Testis (tissue), 2 donors: ENCODE measurements at regions not wholly inside any gene's neighbourhood (a gene's known extent, or its start where the extent isn't known, plus 50 kb on each side); places are given as distances from the start of the nearest gene placed in this dataset.

Source experiments
- DNase-seq: peaks from one replicate; pipeline ENCODE4 v3.0.0-alpha.2; 2019
- H3K27ac ChIP-seq, 2 donors: fragments of 200-600 bp; sonication (generic); one replicate each; pipeline ENCODE4 v1.5.1; 2019
- H3K27me3 ChIP-seq: fragments of 200-600 bp; sonication (generic); one replicate; pipeline ENCODE4 v1.5.1; 2019
- H3K36me3 ChIP-seq: fragments of 200-600 bp; sonication (generic); one replicate; pipeline ENCODE4 v1.5.1; 2017; ENCODE audit warnings: low read depth; ENCODE audit errors: missing control alignments
- H3K4me1 ChIP-seq: fragments of 200-600 bp; sonication (generic); one replicate; pipeline ENCODE4 v1.5.1; 2019
- H3K4me3 ChIP-seq, 2 donors: fragments of 200-600 bp; sonication (generic); one replicate each; pipeline ENCODE4 v1.5.1; 2017 to 2019
- H3K9me3 ChIP-seq: fragments of 200-600 bp; sonication (generic); one replicate; pipeline ENCODE4 v1.5.1; 2017
- POLR2A ChIP-seq: fragments of 450-650 bp; IDR thresholded peaks from one replicate; pipeline ENCODE4 v1.6.1; 2017; ENCODE audit warnings: antibody characterized with exemption, mild to moderate bottlenecking, moderate library complexity
- WGBS, 2 donors: methylation state at CpG; one replicate each; pipeline ENCODE4 v1.1.5; 2018; 5-methylcytosine and 5-hydroxymethylcytosine counted together
- intact Hi-C: fragments of 100-400 bp; cut with DNase I; formaldehyde crosslinking; loops from one replicate; pipeline ENCODE4 v1.15.1; 2023; ENCODE audit warnings: low total_unique reads
- TF ChIP-seq, protein P1 (sequence below), 3 experiments: fragments of 450-650 bp in 2 of 3; fragments of 200-600 bp in 1 of 3; sonication (generic) in 1 of 3; IDR thresholded peaks; one replicate each; pipeline ENCODE4 v1.5.1; 2016 to 2019; ENCODE audit warnings: antibody characterized with exemption in 3 of 3, mild to moderate bottlenecking in 2 of 3, moderate library complexity in 1 of 3

- Histone ChIP-seq H3K27ac (no peak overlapping the region), H3K4me3 (no peak overlapping the region), H3K9me3 (no peaks in the 10 kb centered on the region), H3K36me3 (no peaks in the 10 kb centered on the region), H3K4me1 (no peaks in the 10 kb centered on the region), H3K27me3 (no peaks in the 10 kb centered on the region)
- intact Hi-C loops, result no loop called here
- DNase-seq, result no peak
- 53 to 62% methylated on average over 12 of the region's 12 CpGs for WGBS, 2 donors
- TF ChIP-seq, protein P1, sequence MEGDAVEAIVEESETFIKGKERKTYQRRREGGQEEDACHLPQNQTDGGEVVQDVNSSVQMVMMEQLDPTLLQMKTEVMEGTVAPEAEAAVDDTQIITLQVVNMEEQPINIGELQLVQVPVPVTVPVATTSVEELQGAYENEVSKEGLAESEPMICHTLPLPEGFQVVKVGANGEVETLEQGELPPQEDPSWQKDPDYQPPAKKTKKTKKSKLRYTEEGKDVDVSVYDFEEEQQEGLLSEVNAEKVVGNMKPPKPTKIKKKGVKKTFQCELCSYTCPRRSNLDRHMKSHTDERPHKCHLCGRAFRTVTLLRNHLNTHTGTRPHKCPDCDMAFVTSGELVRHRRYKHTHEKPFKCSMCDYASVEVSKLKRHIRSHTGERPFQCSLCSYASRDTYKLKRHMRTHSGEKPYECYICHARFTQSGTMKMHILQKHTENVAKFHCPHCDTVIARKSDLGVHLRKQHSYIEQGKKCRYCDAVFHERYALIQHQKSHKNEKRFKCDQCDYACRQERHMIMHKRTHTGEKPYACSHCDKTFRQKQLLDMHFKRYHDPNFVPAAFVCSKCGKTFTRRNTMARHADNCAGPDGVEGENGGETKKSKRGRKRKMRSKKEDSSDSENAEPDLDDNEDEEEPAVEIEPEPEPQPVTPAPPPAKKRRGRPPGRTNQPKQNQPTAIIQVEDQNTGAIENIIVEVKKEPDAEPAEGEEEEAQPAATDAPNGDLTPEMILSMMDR (IDR thresholded peaks at IDR 0.05), result no peak
- TF ChIP-seq POLR2A, result no peak
Observed at GRCh38 chr7:28347475-28348318, 64.6 kb upstream of the CREB5 start.

- H3K27me3 ChIP-seq, result no peaks in the 10 kb centered on the region
- DNase-seq, result no peak
- no peak overlapping the region for H3K4me3 ChIP-seq
- H3K9me3 ChIP-seq, result no peaks in the 10 kb centered on the region
- no peak for TF ChIP-seq POLR2A
- TF ChIP-seq, protein P1 (IDR thresholded peaks at IDR 0.05), result no peak
- intact Hi-C loops, result no loop called here
- H3K4me1 ChIP-seq, result no peaks in the 10 kb centered on the region
- H3K27ac ChIP-seq, result no peak overlapping the region
- 79 to 91% methylated on average over 5 of the region's 5 CpGs for WGBS, 2 donors
- H3K36me3 ChIP-seq, result no peaks in the 10 kb centered on the region
Observed at GRCh38 chr7:28348636-28349035, 63.7 kb upstream of the CREB5 start.

DNA sequence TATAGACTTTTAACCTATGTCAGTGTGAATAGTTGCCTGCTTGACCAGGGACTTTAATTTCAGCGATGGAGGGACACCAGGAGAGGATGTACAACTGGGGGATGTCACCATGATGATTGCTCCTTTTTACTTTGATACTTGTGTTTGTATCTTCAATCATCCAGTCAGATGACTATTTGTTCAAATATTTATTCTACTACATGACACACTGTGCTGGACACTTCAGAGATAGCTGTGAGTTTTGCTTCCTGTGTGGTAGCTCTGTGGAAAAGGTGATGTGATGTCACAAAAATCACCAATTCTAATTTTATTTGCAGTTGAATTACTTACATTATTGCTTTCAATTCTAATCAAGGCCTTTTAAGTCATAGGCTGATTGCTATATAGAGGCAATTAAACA lies 62.7 kb upstream of the CREB5 start:
- no peak for DNase-seq
- TF ChIP-seq, protein P1 (IDR thresholded peaks at IDR 0.05), result no peak
- TF ChIP-seq POLR2A, result no peak

GRCh38 chr7:28350662-28351061 lies 61.7 kb upstream of the CREB5 start:
- WGBS, 2 donors, result 85 to 92% methylated on average over 4 of the region's 4 CpGs
- Histone ChIP-seq H3K27ac (no peak overlapping the region), H3K4me1 (no peaks in the 10 kb centered on the region), H3K9me3 (no peaks in the 10 kb centered on the region), H3K4me3 (no peak overlapping the region), H3K27me3 (no peaks in the 10 kb centered on the region), H3K36me3 (no peaks in the 10 kb centered on the region)
- no peak for TF ChIP-seq POLR2A
- TF ChIP-seq, protein P1 (IDR thresholded peaks at IDR 0.05), result no peak
- no peak for DNase-seq
- intact Hi-C loops, result no loop called here

More for the DNA sequence above, 62.7 kb upstream of the CREB5 start:
- intact Hi-C loops, result no loop called here
- 94 to 96% methylated on average over 1 of the region's 1 CpG for WGBS, 2 donors
- H3K27me3 ChIP-seq, result no peaks in the 10 kb centered on the region
- no peak overlapping the region for H3K4me3 ChIP-seq
- H3K36me3 ChIP-seq, result no peaks in the 10 kb centered on the region
- H3K9me3 ChIP-seq, result no peaks in the 10 kb centered on the region
- no peak overlapping the region for H3K27ac ChIP-seq
- no peaks in the 10 kb centered on the region for H3K4me1 ChIP-seq

DNA sequence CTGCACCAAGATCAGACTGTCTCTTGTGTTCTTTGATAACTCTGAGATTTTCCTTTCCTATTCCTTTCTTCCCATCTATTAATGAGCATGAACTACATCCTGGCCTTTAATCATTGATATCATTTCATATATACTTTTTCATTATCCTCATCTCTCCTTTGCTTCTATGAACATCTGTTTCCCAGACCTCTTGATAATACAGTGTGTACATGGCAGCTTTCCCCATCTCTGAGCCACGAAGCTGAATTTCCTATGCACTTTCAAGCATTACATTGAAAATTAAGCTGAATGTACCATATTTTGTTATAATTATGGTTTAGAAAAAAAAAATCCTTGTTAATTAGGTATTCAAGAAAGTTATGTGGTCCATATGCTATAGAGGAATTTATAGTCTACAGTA lies 60.9 kb upstream of the CREB5 start:
- H3K27ac ChIP-seq, result no peak overlapping the region
- WGBS, 2 donors, result 58 to 78% methylated on average over 1 of the region's 1 CpG
- intact Hi-C loops, result no loop called here
- H3K4me3 ChIP-seq, result no peak overlapping the region
- no peaks in the 10 kb centered on the region for H3K4me1 ChIP-seq
- no peaks in the 10 kb centered on the region for H3K27me3 ChIP-seq
- H3K36me3 ChIP-seq, result no peaks in the 10 kb centered on the region
- no peak for TF ChIP-seq POLR2A
- TF ChIP-seq, protein P1 (IDR thresholded peaks at IDR 0.05), result no peak
- no peaks in the 10 kb centered on the region for H3K9me3 ChIP-seq
- DNase-seq, result no peak
